ENCODE measurements at regions not wholly inside any gene's neighbourhood (a gene's known extent, or its start where the extent isn't known, plus 50 kb on each side); places are given as distances from the start of the nearest gene placed in this dataset.

DNA sequence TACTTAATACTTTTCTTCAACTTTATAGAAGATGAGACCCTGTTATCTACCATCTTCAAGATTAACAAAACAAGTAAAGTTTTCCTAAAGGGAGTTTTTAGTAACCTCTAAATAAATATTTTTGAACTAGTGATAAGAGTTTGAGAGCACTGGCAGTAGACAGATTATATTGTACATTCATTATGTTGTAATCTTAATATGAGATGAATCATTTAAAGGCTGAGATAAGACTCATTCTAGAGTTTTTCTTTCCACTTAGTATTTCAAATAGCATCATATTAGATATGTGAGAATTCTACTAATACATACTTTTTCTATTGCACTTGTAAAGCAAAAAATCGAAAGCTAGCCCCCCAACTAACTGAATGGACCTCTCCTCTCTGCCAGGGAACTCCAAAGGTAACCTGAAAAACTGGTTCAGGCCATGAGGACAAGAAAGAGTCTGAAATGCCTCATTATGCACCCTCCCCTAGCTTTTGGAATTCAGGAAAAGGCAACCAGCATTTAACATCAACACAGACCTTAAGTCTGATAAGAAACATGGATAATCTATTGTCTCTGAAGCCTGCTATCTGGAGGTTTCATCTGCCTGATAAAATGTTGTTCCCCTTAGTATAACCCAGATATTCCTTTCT, 875.4 kb upstream of the SLC10A2 start:
- TF ChIP-seq CTCF (IDR thresholded peaks at IDR 0.05; ENCODE audit: poor library complexity, severe bottlenecking) = no peak
- H3K4me1 ChIP-seq (ENCODE audit: insufficient read depth, poor library complexity, severe bottlenecking) = no peaks in the 10 kb centered on the region
- no peak for DNase-seq (ENCODE audit: low spot score)
- H3K9me3 ChIP-seq (ENCODE audit: severe bottlenecking) = no peaks in the 10 kb centered on the region
- no peaks in the 10 kb centered on the region for H3K27me3 ChIP-seq (ENCODE audit: insufficient read depth, poor library complexity, severe bottlenecking)
- no peak for ATAC-seq (ENCODE audit: low read depth)
- H3K27ac ChIP-seq (ENCODE audit: poor library complexity, severe bottlenecking) = no peak overlapping the region
- no peaks in the 10 kb centered on the region for H3K36me3 ChIP-seq (ENCODE audit: low read depth)
- no peak overlapping the region for H3K4me3 ChIP-seq (ENCODE audit: severe bottlenecking)

DNA sequence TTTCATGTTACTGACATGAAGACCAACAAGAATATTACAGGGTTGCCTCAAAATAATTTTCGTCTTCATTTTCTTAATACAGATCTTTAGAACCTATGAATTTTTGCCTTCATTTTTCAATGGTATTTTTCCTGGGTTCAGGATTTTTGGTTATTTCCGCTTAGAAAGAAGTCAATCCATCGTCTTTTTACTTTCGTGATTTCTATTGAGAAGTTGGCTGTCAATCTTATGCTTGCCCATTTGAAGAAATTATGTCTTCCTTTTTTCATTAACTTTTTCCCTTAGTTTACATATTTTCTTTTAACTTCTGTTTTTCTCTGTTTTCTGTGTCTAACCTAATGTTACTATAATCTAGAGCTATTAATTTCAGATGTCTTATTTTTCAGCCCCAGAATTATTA, 868.9 kb upstream of the SLC10A2 start:
- Histone ChIP-seq H3K4me3 (ENCODE audit: severe bottlenecking) (no peak overlapping the region), H3K27me3 (ENCODE audit: insufficient read depth, poor library complexity, severe bottlenecking) (no peaks in the 10 kb centered on the region), H3K27ac (ENCODE audit: poor library complexity, severe bottlenecking) (no peak overlapping the region), H3K9me3 (ENCODE audit: severe bottlenecking) (no peaks in the 10 kb centered on the region), H3K4me1 (ENCODE audit: insufficient read depth, poor library complexity, severe bottlenecking) (no peaks in the 10 kb centered on the region), H3K36me3 (ENCODE audit: low read depth) (no peaks in the 10 kb centered on the region)
- no peak for ATAC-seq (ENCODE audit: low read depth)
- TF ChIP-seq CTCF (IDR thresholded peaks at IDR 0.05; ENCODE audit: poor library complexity, severe bottlenecking) = no peak
- no peak for DNase-seq (ENCODE audit: low spot score)

GRCh38 chr13:103931885-103932284, 865.7 kb upstream of the SLC10A2 start:
- ATAC-seq (ENCODE audit: low read depth) = no peak
- Histone ChIP-seq H3K4me3 (ENCODE audit: severe bottlenecking) (no peak overlapping the region), H3K27me3 (ENCODE audit: insufficient read depth, poor library complexity, severe bottlenecking) (no peaks in the 10 kb centered on the region), H3K9me3 (ENCODE audit: severe bottlenecking) (no peaks in the 10 kb centered on the region), H3K36me3 (ENCODE audit: low read depth) (no peaks in the 10 kb centered on the region), H3K27ac (ENCODE audit: poor library complexity, severe bottlenecking) (no peak overlapping the region), H3K4me1 (ENCODE audit: insufficient read depth, poor library complexity, severe bottlenecking) (no peaks in the 10 kb centered on the region)
- DNase-seq (ENCODE audit: low spot score) = no peak
- no peak for TF ChIP-seq CTCF (IDR thresholded peaks at IDR 0.05; ENCODE audit: poor library complexity, severe bottlenecking)

GRCh38 chr13:103931331-103931845, 865.2 kb upstream of the SLC10A2 start:
- Histone ChIP-seq H3K4me3 (ENCODE audit: severe bottlenecking) (no peak overlapping the region), H3K36me3 (ENCODE audit: low read depth) (no peaks in the 10 kb centered on the region), H3K4me1 (ENCODE audit: insufficient read depth, poor library complexity, severe bottlenecking) (no peaks in the 10 kb centered on the region), H3K27me3 (ENCODE audit: insufficient read depth, poor library complexity, severe bottlenecking) (no peaks in the 10 kb centered on the region), H3K9me3 (ENCODE audit: severe bottlenecking) (no peaks in the 10 kb centered on the region), H3K27ac (ENCODE audit: poor library complexity, severe bottlenecking) (no peak overlapping the region)
- no peak for ATAC-seq (ENCODE audit: low read depth)
- DNase-seq (ENCODE audit: low spot score) = no peak
- TF ChIP-seq CTCF (IDR thresholded peaks at IDR 0.05; ENCODE audit: poor library complexity, severe bottlenecking) = no peak

DNA sequence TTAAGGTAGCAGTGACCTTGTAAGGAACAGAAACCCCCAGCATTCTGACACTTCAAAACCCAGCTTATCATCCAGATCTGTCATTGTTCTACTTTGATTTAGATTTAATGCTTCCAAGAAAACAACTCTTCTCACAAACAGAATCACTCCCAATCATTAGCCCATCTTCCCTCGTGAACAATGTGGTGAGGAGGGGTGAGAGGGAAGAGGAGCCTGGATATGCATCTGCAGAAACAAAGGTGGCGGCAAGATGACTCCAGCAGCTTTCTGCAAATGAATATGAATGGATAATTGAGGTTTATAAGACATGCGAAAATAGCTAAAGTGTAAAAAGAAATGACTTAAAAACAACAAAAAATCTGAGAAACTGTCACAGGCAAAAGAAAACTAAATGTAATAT, 859.9 kb upstream of the SLC10A2 start:
- H3K27ac ChIP-seq (ENCODE audit: poor library complexity, severe bottlenecking) = no peak overlapping the region
- H3K4me3 ChIP-seq (ENCODE audit: severe bottlenecking) = no peak overlapping the region
- H3K27me3 ChIP-seq (ENCODE audit: insufficient read depth, poor library complexity, severe bottlenecking) = no peaks in the 10 kb centered on the region
- TF ChIP-seq CTCF (IDR thresholded peaks at IDR 0.05; ENCODE audit: poor library complexity, severe bottlenecking) = no peak
- H3K36me3 ChIP-seq (ENCODE audit: low read depth) = no peaks in the 10 kb centered on the region
- no peaks in the 10 kb centered on the region for H3K4me1 ChIP-seq (ENCODE audit: insufficient read depth, poor library complexity, severe bottlenecking)
- H3K9me3 ChIP-seq (ENCODE audit: severe bottlenecking) = no peaks in the 10 kb centered on the region
- DNase-seq (ENCODE audit: low spot score) (no peak), ATAC-seq (ENCODE audit: low read depth) (no peak)

Data from RWPE2 (cell line).